Mucosa of descending colon (tissue), 3 donors: ENCODE measurements at regions not wholly inside any gene's neighbourhood (a gene's known extent, or its start where the extent isn't known, plus 50 kb on each side); places are given as distances from the start of the nearest gene placed in this dataset.

Source experiments
- ATAC-seq: fragments of 200-7000 bp; cut with Tn5 transposase; one replicate; pipeline ENCODE4 v1.9.1; 2020; ENCODE audit warnings: mild to moderate bottlenecking, moderate library complexity
- DNase-seq, 3 donors: peaks; one replicate each; pipeline ENCODE4 v3.0.0-alpha.2; 2020
- H3K36me3 ChIP-seq: fragments of 200-600 bp; one replicate; pipeline ENCODE4 v1.8.0; 2021; ENCODE audit warnings: low read depth, mild to moderate bottlenecking
- H3K4me1 ChIP-seq: fragments of 200-600 bp; one replicate; pipeline ENCODE4 v1.8.0; 2021; ENCODE audit warnings: low read depth, mild to moderate bottlenecking
- H3K4me3 ChIP-seq: fragments of 200-600 bp; one replicate; pipeline ENCODE4 v1.8.0; 2021; ENCODE audit warnings: mild to moderate bottlenecking
- H3K9me3 ChIP-seq: fragments of 200-600 bp; one replicate; pipeline ENCODE4 v1.8.0; 2021; ENCODE audit warnings: mild to moderate bottlenecking
- CTCF ChIP-seq: fragments of 200-600 bp; IDR thresholded peaks from one replicate; pipeline ENCODE4 v1.8.0; 2022; ENCODE audit warnings: antibody characterized with exemption, mild to moderate bottlenecking
- intact Hi-C, 2 donors: fragments of 100-400 bp; cut with DNase I in 1 of 2; cut with micrococcal nuclease in 1 of 2; formaldehyde crosslinking; loops; one replicate each; pipeline versions ENCODE4 v1.11.0 to v1.11.1; 2022; cut with DNase I, micrococcal nuclease
- donor health status: DM: no; HTN: no; CAD: no; lungs with moderate emphysema.
- donor health status: DM: no; HTN: no; CAD: no.
- donor health status: DM: no; HTN: yes; CAD: no.

GRCh38 chr20:51327251-51327841 lies 215.2 kb downstream of the NFATC2 start:
- DNase-seq, result no peak
- H3K9me3 ChIP-seq, result no peaks in the 10 kb centered on the region
- intact Hi-C loops, result no loop called here
- no peak overlapping the region for H3K4me3 ChIP-seq
- TF ChIP-seq CTCF, result no peak
- no peak for ATAC-seq
- H3K36me3 ChIP-seq, result no peaks in the 10 kb centered on the region
- no peaks in the 10 kb centered on the region for H3K4me1 ChIP-seq

- Histone ChIP-seq H3K4me3 (no peak overlapping the region), H3K4me1 (no peaks in the 10 kb centered on the region), H3K9me3 (no peaks in the 10 kb centered on the region), H3K36me3 (no peaks in the 10 kb centered on the region)
- intact Hi-C loops, result no loop called here
- DNase-seq (peak in 2 of 3 donors; percentile 42 to 58), ATAC-seq (peak; percentile 45)
- TF ChIP-seq CTCF, result no peak
Measured at GRCh38 chr20:51326201-51326819, 216.2 kb downstream of the NFATC2 start.

- no peak for DNase-seq
- Histone ChIP-seq H3K4me3 (no peak overlapping the region), H3K4me1 (no peaks in the 10 kb centered on the region), H3K9me3 (no peaks in the 10 kb centered on the region), H3K36me3 (no peaks in the 10 kb centered on the region)
- ATAC-seq, result no peak
- intact Hi-C loops, result no loop called here
- no peak for TF ChIP-seq CTCF
Measured at GRCh38 chr20:51322164-51322707, 220.3 kb downstream of the NFATC2 start.

- DNase-seq (no peak), ATAC-seq (no peak)
- no peak overlapping the region for H3K4me3 ChIP-seq
- no peaks in the 10 kb centered on the region for H3K36me3 ChIP-seq
- intact Hi-C loops, result no loop called here
- no peaks in the 10 kb centered on the region for H3K9me3 ChIP-seq
- no peaks in the 10 kb centered on the region for H3K4me1 ChIP-seq
- no peak for TF ChIP-seq CTCF
Measured at GRCh38 chr20:51321343-51322163, 221.0 kb downstream of the NFATC2 start.

GRCh38 chr20:51319522-51319921 lies 223.0 kb downstream of the NFATC2 start:
- Histone ChIP-seq H3K9me3 (no peaks in the 10 kb centered on the region), H3K4me1 (no peaks in the 10 kb centered on the region), H3K4me3 (no peak overlapping the region), H3K36me3 (no peaks in the 10 kb centered on the region)
- intact Hi-C loops, result no loop called here
- ATAC-seq (no peak), DNase-seq (no peak)
- TF ChIP-seq CTCF, result no peak
